DMS 273 (cell line): ENCODE measurements at regions not wholly inside any gene's neighbourhood (a gene's known extent, or its start where the extent isn't known, plus 50 kb on each side); places are given as distances from the start of the nearest gene placed in this dataset.
"Not testable (repeated sequence)": the region's sequence is repeated elsewhere in the genome, so short reads cannot be mapped to it uniquely, and the experiment has no call there.

Experiments used
- DNase-seq: peaks from one replicate; lab custom pipeline; 2025; ENCODE audit not compliant: unreplicated experiment; lab: John Stamatoyannopoulos, UW

- DNase-seq = no peak
Observed at GRCh38 chr20:36082315-36082915, 72.1 kb upstream of the EPB41L1 start.

- DNase-seq = not testable (repeated sequence)
Observed at GRCh38 chr20:36083200-36083599, 71.3 kb upstream of the EPB41L1 start.

- no peak for DNase-seq
Observed at GRCh38 chr20:36084356-36084755, 70.2 kb upstream of the EPB41L1 start.

- DNase-seq = no peak
Observed at GRCh38 chr20:36084897-36085613, 69.5 kb upstream of the EPB41L1 start.

GRCh38 chr20:36085686-36086267, 68.8 kb upstream of the EPB41L1 start:
- DNase-seq = no peak

- DNase-seq = no peak
Observed at GRCh38 chr20:36086767-36087166, 67.8 kb upstream of the EPB41L1 start.

GRCh38 chr20:36090223-36090622, 64.3 kb upstream of the EPB41L1 start:
- no peak for DNase-seq

GRCh38 chr20:36091561-36092397, 62.8 kb upstream of the EPB41L1 start:
- DNase-seq = no peak

GRCh38 chr20:36092398-36093024, 62.0 kb upstream of the EPB41L1 start:
- DNase-seq = peak; percentile 66

GRCh38 chr20:36093025-36093803, 61.3 kb upstream of the EPB41L1 start:
- peak; percentile 50 for DNase-seq

- DNase-seq = no peak
Observed at GRCh38 chr20:36093804-36094145, 60.8 kb upstream of the EPB41L1 start.

GRCh38 chr20:36094497-36094896, 60.0 kb upstream of the EPB41L1 start:
- peak; percentile 30 for DNase-seq

- DNase-seq = no peak
Observed at GRCh38 chr20:36096435-36096834, 58.1 kb upstream of the EPB41L1 start.

- no peak for DNase-seq
Observed at GRCh38 chr20:36097337-36098151, 57.0 kb upstream of the EPB41L1 start.

- peak; percentile 41 for DNase-seq
Observed at GRCh38 chr20:36098364-36098763, 56.2 kb upstream of the EPB41L1 start.

- no peak for DNase-seq
Observed at GRCh38 chr20:36099106-36099505, 55.4 kb upstream of the EPB41L1 start.

- DNase-seq = peak; percentile 30
Observed at GRCh38 chr20:36101192-36101591, 53.3 kb upstream of the EPB41L1 start.

- no peak for DNase-seq
Observed at GRCh38 chr20:36102306-36102705, 52.2 kb upstream of the EPB41L1 start.

GRCh38 chr20:36102809-36103596, 51.5 kb upstream of the EPB41L1 start:
- peak; percentile 19 for DNase-seq
